Midbrain (tissue), 1 donor: ENCODE measurements at regions not wholly inside any gene's neighbourhood (a gene's known extent, or its start where the extent isn't known, plus 50 kb on each side); places are given as distances from the start of the nearest gene placed in this dataset.
A peak's percentile ranks its signal among the peaks of the same experiment; 100 is the strongest.
"Not testable (repeated sequence)": the region's sequence is repeated elsewhere in the genome, so short reads cannot be mapped to it uniquely, and the experiment has no call there.

Experiments used
- DNase-seq: peaks from one replicate; lab custom pipeline; 2025; lab: John Stamatoyannopoulos, UW

DNA sequence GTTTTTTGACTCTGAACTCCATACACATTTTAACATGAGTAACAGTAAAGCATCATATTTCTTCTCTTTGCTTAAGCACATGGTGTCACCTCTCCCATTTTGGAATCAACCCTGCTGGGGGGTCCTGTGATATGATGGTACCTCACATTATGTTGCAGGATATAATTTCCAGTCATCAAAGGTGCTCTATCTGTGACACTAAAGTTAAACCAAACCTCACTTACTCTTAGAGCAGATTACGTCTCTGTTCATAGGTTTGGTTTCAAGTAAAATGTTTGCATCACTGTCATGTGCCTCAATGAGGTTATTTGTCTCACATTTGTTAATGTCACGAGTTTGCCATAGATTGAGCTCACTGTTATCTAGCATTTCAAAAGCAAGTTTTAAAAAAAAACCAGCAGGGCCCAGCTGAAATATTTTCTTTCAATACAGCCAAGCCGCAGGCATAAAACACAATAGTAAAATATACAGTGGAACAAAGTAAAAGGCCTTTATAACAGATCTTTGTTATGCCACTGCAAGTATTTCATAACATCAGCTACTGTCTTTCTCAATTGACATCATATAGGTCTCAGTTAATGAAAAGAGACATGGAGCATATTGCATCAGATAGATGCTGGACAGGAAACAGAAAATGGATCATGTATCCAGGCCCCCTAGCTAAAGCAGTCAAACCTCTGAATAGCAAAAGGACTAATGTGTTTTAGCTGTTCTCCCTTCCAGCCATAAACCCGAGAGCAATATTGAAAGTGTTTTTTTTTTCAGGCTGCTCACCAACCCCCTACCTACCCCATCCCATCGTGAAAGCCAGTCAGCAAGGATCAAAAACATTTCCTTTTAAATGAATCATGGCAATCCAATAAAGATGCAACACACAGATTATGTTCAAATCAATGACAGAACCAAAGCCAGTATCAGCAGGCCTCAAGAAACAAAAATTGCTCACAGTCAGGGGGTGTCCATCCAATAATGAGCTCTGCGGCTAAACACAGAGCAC lies 182.1 kb upstream of the ITGA1 start:
- no peak for DNase-seq

GRCh38 chr5:52607227-52607824 lies 180.4 kb upstream of the ITGA1 start:
- no peak for DNase-seq

DNA sequence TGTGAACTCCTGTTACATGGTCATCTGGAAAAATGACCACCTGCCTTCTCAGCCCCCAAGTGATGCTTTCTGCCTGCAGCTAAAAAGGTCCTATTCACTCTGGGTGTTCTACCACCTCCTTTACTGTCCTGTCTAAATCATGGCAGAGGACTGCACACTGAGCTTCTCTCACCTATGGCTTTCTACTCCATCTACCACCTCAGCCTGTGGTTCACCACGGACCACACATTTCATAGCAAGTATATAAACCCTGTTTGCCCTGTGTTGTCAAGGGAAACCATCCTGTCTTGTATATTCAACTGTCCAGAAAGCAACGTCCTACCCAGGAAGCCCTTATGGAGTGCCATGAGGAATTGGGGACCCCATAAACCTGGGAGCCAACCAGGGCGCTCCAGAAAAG lies 167.4 kb upstream of the ITGA1 start:
- no peak for DNase-seq

GRCh38 chr5:52623291-52623690 lies 164.4 kb upstream of the ITGA1 start:
- DNase-seq = no peak

DNA sequence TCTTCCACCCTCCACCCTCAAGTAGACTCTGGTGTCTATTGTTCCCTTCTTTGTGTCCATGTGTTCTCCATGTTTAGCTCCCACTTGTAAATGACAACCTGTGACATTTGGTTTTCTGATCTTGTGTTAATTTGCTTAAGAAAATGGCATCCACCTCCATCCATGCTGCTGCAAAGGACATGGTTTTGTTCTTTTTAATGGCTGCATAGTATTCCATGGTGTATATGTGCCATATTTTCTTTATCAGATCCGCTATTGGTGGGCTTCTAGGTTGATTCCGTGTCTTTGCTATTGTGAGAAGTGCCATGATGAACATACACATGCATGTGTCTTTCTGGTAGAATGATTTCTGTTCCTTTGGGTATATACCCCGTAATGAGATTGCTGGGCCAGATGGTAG lies 163.4 kb upstream of the ITGA1 start:
- no peak for DNase-seq

DNA sequence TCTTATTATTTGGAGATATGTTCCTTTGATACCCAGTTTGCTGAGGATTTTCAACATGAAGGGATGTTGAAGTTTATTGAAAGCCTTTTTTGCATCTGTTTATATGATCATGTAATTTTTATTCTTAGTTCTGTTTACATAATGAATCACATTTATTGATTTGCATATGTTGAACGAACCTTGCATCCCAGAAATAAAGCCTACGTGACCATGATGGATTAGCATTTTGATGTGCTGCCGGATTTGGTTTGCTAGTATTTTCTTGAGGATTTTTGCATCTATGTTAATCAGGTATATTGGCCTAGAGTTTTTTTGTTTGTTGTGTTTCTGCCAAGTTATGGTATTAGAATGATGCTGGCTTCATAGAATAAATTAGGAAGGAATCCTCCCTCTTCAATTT lies 161.4 kb upstream of the ITGA1 start:
- no peak for DNase-seq

- DNase-seq = no peak
These were observed 160.0 kb upstream of the ITGA1 start for GRCh38 chr5:52627740-52628139.

DNA sequence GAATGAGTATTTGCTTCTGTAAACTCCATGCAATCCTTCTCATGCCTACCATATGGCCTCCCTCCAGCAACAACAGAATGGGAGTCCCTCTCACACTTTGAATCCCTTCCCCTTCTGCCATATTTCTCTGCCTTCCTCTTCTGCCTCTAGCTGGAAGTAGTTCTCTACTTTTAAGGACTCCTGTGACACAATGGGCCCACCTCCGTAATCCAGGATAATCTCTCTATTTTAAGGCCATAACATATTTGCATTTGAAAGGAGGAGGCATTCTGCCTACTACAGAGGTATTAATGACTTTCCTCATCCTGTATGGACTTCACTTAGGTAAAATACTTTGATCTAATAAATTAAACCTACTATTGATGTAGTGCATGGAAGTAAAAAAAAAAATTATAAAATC lies 155.4 kb upstream of the ITGA1 start:
- no peak for DNase-seq

DNA sequence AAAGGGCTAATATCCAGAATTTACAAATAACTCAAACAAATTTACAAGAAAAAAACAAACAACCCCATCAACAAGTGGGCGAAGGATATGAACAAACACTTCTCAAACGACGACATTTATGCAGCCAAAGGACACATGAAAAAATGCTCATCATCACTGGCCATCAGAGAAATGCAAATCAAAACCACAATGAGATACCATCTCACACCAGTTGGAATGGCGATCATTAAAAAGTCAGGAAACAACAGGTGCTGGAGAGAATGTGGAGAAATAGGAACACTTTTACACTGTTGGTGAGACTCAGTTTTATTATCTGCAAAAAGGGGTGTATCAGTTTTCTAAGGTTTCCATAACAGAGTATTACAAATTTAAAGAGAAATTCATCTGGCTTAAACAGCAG lies 153.5 kb upstream of the ITGA1 start:
- DNase-seq = not testable (repeated sequence)

DNA sequence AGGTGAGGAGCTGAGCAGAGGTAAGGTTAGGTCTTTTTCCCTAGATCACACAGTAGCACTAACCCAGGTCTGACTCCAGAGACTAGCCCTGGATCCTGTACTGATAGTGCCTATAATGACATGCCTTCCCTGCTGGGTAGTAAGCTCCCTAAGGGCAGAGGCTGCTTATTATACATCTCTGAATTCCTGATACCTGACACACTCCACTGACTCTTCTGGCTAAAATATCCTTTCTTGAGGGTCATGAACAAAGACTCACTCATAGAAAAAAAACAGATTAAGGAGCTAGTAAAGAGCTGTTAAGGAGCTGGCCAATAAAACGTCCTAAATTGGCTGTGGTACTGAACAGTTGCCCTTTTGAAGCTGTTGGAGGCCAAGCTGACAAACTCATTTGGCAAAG lies 149.0 kb upstream of the ITGA1 start:
- no peak for DNase-seq

DNA sequence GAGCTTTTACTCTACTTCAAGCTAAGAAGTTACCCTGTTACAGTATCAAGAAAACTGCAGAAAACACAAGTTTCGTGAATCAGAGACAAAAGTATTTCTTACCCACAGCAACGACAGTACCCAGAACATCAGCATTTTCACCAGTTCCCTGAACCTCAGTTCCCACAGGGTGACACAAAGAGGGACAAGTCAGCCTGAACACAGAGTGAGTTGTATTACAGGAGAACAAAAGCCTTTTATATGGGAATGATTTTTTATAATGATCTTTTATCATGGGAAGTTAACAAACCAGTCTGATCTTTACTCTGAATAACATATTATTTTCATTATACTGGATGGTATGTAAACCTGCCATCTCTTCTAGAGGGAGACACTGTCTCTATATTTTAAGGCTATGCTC lies 139.0 kb upstream of the ITGA1 start:
- DNase-seq = no peak

DNA sequence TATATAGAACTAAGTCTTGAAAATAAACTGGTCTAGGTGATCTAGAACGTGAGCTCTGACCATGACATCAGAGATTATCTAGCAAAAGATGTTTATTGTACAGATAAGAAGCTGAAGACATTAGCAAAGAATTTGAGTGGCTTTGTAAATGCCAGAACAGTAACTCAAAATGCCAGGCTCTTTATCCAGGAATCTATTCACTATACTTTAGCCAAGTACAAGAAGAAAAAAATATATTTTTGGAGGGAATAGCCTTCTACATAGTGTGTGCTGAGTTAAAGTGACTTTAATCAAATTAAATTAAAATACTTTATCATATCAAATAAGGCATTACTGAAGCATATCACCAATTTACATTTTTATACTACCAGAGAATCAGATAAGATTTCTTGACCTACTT lies 132.6 kb upstream of the ITGA1 start:
- no peak for DNase-seq

- DNase-seq = no peak
These were observed 131.0 kb upstream of the ITGA1 start for GRCh38 chr5:52656569-52657246.

GRCh38 chr5:52657247-52657645 lies 130.5 kb upstream of the ITGA1 start:
- DNase-seq = peak; percentile 77

- DNase-seq = no peak
These were observed 129.5 kb upstream of the ITGA1 start for GRCh38 chr5:52658246-52658645.

DNA sequence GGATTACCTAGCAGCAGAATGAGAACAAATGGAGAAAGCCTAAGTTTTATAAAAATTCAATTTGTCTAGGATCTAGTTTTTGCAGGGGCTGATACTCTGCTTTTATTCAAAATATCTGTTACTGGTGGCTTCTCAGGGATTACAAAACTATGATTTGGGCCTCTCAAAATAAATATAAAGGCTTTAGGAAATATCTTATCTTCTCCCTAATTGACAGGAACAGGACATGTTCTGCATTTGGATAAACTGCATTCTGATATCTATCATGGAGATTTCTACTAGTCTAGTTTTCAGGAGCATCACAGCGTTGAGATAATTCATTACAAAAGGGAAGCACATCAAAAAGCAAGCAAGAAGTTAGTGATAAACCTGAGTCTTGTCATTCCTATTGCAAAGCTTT lies 127.1 kb upstream of the ITGA1 start:
- DNase-seq = no peak

DNA sequence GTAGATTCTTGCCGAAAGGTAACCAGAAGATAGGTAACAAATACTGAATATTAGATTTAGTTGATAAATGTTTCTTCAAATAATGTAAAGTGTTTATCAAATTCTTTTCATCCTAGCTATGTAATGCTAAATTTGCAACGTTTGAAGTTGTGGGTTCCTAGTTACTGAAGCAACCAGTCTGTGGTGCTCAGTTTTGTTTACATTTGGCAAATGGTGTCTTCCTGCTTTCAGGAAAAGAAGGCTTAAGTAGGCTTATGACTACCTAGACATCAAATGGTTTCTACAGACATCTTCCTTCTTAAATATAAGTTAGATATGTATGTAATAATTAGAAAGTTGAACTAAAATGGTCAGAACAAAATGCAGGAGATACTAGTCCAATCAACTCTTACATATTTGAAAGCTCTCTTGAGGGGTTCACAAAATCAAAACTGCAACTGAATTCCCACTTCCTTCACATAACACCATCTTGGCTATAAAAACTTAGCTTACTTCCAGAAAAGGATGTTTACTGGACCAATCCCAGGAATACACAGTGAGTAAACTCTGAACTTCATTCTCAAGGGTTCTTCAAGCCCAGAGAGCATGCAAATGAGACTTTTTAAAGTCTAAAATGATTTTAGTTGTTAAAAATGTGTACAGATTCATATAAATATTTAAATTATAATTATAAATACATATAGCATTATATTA lies 125.7 kb upstream of the ITGA1 start:
- no peak for DNase-seq

- no peak for DNase-seq
These were observed 122.2 kb upstream of the ITGA1 start for GRCh38 chr5:52665559-52665958.

DNA sequence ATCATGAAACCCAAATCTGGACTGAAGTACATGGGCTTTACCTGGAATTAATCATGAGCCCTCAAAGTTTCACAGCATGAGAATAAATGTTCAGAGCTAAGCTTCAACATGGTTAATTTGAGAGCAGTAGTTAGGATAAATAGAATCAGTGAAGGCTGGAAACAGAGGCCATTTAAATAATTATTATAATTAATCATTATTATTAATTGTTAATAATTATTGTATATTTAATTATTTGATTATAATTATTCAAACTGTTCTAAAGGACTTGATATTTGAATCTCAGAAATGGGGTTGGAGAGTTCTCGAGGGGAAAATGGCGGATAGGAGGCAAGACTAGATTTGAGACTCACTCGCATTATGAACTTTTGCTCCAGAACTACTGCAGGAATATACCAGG lies 119.6 kb upstream of the ITGA1 start:
- no peak for DNase-seq

GRCh38 chr5:52668544-52669185 lies 119.1 kb upstream of the ITGA1 start:
- no peak for DNase-seq

DNA sequence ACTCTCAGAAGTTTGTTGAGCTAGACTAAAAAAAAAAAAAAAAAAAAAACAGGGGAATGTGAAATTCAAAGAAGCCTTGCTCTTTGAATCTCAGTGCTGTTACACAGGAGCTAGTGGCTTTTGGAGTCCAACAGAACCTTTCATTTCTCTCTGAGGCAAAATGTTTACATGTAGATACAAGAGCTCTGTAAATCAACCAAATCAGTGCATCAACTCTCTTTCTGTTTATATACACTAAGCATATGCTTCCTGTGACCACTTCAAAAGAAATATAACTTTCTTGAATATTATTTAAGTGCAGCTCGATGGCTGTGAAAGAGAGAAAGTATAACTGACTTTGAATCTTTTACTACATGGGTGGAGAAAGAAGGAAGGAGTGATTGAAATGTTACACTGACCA lies 115.3 kb upstream of the ITGA1 start:
- DNase-seq = no peak

GRCh38 chr5:52673495-52673894 lies 114.2 kb upstream of the ITGA1 start:
- no peak for DNase-seq
